CD4-positive, alpha-beta T cell treated with Interleukin-6 for 4 hours (primary cell): ENCODE measurements at regions not wholly inside any gene's neighbourhood (a gene's known extent, or its start where the extent isn't known, plus 50 kb on each side); places are given as distances from the start of the nearest gene placed in this dataset.
"Not testable (repeated sequence)": the region's sequence is repeated elsewhere in the genome, so short reads cannot be mapped to it uniquely, and the experiment has no call there.

Source experiments
- DNase-seq: peaks from one replicate; pipeline ENCODE4 v3.0.0-alpha.2; 2020; ENCODE audit warnings: mixed read lengths

DNA sequence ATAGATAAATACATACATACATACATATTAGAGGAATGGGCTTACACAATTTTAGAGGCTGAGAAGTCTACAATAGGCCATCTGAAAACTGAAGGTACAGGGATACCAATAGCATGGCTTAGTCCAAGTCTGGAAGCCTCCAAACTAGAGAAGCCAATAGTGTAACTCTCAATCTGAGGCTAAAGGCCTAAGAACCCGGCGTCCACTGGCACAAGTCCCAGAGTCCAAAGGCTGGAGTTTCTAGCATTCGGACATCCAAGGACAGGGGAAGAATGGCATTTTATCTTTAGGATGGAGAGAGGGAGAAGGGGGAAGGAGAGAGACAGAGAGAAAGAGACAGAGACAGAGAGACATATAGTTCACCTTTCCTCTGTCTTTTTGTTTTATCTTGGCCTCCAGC is 63.7 kb upstream of the SYT4 start:
- no peak for DNase-seq

- DNase-seq: no peak
These were observed 72.9 kb upstream of the SYT4 start for GRCh38 chr18:43350176-43350575.

- no peak for DNase-seq
These were observed 87.2 kb upstream of the SYT4 start for GRCh38 chr18:43364535-43364934.

- DNase-seq: no peak
These were observed 90.6 kb upstream of the SYT4 start for GRCh38 chr18:43367895-43368294.

GRCh38 chr18:43369311-43369710 is 92.0 kb upstream of the SYT4 start:
- not testable (repeated sequence) for DNase-seq

- DNase-seq: no peak
These were observed 95.5 kb upstream of the SYT4 start for GRCh38 chr18:43372773-43373172.

GRCh38 chr18:43380104-43380672 is 102.9 kb upstream of the SYT4 start:
- no peak for DNase-seq

- DNase-seq: no peak
These were observed 105.5 kb upstream of the SYT4 start for GRCh38 chr18:43382641-43383403.

DNA sequence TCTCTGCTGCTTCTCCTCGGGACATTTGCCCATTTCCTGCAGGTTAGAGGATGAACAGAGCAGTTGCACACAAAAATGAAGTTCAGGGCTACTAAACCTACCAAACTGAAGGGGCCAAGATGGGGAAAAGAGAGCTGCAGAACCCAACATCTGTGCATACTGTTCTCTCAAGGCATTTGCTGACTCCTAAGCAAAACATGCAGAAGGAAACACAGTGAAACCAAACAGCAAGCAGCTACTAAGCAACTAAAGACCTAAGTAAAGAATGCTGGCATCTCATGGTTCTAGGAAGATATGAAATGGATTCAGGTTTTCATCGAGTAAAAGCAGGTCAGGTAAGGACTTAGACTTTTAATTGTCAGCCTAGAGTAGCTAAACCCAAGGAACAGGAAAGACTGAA is 111.9 kb upstream of the SYT4 start:
- no peak for DNase-seq

DNA sequence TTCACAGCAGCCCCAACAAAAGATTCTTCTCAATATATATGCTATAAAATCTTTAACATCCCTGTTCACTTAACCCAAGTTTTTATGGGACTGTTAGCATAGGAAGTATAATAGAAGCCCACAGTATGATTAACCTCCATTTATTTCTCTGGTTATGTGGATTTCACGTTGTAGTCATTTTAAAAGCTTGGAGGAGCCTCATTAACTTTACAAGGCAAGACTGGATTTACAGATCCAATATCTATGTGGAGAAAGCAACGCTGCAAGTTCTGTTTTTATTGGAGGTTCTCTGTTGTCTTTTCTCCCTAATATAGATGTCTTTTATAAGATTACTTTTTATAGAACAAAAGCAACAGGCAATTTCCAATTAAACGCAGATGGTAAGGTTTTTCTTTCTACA is 114.9 kb upstream of the SYT4 start:
- DNase-seq: no peak

GRCh38 chr18:43393174-43393573 is 115.9 kb upstream of the SYT4 start:
- no peak for DNase-seq

- no peak for DNase-seq
These were observed 119.0 kb upstream of the SYT4 start for GRCh38 chr18:43396266-43396665.

- no peak for DNase-seq
These were observed 121.3 kb upstream of the SYT4 start for GRCh38 chr18:43398601-43399000.

GRCh38 chr18:43405097-43405496 is 127.8 kb upstream of the SYT4 start:
- DNase-seq: no peak

GRCh38 chr18:43414006-43414405 is 136.7 kb upstream of the SYT4 start:
- no peak for DNase-seq

GRCh38 chr18:43420091-43420490 is 142.8 kb upstream of the SYT4 start:
- DNase-seq: no peak

- no peak for DNase-seq
These were observed 143.7 kb upstream of the SYT4 start for GRCh38 chr18:43420950-43421349.

GRCh38 chr18:43422518-43422917 is 145.2 kb upstream of the SYT4 start:
- DNase-seq: no peak

DNA sequence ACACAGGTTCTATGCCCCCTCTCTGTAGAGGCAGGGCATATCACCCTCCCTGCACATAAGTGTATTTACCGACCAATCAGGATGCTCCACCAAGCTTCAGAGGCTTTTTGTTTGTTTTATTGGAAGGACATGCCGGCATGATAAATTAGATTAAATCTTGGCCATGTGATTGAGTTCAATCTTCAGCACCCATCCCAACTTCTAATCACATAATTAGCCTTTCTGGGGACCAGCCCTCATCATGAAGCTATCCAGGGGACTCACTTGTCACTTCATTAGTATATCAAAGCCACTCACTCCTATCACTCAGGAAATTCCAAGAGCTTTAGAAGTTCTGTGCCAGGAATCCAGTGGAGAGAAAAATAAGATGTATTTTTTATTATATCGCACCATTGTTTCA is 158.6 kb upstream of the SYT4 start:
- no peak for DNase-seq

DNA sequence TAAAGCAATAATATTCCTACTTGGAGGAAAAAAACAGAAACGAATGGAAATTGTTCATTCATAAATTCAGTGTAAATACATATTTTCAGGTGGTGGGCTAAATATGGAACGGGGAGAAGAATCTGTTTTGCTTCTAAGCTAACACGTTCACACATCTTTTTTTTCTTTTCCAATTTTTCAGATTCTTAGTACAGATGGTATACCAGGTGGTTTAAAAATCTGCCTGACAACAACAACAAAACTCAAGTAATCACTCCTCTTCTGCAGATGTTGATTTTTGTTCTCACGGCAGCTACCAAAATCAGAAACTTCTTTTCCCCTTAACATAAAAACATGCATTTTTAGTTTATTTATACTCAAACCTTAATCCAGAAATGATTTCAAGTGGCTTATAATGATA is 164.8 kb upstream of the SYT4 start:
- no peak for DNase-seq

GRCh38 chr18:43442571-43442970 is 165.3 kb upstream of the SYT4 start:
- DNase-seq: no peak

DNA sequence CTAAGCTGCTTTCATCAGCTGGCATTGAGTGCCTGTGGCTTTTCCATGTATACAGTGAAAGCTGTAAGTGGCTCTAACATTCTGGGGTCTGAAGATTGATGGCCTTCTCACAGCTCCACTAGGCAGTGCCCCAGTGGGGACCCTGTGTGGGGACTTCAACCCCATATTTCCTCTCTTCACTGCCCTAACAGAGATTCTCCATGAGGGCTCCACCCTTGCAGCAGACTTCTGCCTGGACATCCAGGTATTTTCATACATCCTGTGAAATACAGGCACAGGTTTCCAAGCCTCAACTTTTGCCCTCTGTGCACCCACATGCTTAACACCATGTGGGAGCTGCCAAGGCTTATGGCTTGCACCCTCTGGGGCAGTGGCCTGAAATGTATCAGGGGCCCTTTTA is 188.2 kb upstream of the SYT4 start:
- DNase-seq: no peak

DNA sequence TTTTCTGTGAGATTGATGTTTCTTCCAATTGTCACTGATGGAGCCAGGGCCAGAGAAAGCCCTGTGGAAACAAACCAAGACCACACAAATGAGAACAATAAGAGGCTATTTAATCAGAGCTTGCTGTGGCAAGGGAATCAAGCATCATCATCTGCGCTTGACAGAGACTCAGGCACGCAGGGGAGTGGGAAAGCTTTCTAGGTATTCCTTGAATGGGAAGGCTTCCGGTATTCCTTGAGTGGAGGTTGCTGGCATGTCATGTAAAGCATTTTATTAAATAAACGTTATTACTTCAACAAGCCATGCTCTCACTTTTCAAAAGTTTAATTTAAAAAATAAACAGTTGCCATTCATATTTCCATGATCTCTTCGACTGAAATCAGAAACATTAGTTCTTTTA is 194.6 kb upstream of the SYT4 start:
- DNase-seq: no peak

DNA sequence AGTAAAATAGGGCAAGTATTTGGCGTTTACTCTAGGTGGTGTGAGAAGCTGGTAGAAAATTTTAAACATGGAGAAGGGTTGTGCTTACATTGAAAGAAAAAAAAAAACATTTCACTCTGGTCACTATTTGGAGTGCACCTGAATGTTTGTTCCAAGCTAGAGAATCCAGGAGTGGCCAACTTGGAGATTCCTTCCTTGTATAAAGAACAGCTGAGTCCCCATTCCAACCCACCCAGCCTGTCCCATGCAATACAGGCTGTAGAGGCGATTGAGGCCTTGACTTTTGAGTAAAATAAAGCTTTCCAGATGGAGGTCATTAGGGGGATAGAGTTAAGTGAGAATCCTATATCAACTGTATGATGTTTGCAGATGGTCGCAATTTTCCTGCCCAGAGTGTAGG is 203.8 kb upstream of the SYT4 start:
- DNase-seq: no peak

GRCh38 chr18:43482136-43482535 is 204.8 kb upstream of the SYT4 start:
- DNase-seq: no peak
